Activated gamma-delta T cell treated with Interleukin-2 at 50 U/mL for 16 hours (primary cell): ENCODE measurements at regions not wholly inside any gene's neighbourhood (a gene's known extent, or its start where the extent isn't known, plus 50 kb on each side); places are given as distances from the start of the nearest gene placed in this dataset.

Source experiments
- DNase-seq: peaks from one replicate; pipeline ENCODE4 v3.0.0-alpha.2; 2020

GRCh38 chr2:160889439-160890170, 270.6 kb upstream of the TANK start:
- no peak for DNase-seq

- DNase-seq: no peak
Measured at GRCh38 chr2:160890667-160891352, 269.4 kb upstream of the TANK start.

GRCh38 chr2:160891353-160891740, 268.9 kb upstream of the TANK start:
- DNase-seq: no peak

- DNase-seq: no peak
Measured at GRCh38 chr2:160892204-160892603, 268.0 kb upstream of the TANK start.

- no peak for DNase-seq
Measured at GRCh38 chr2:160893581-160893980, 266.6 kb upstream of the TANK start.

GRCh38 chr2:160898581-160899307, 261.5 kb upstream of the TANK start:
- no peak for DNase-seq

- no peak for DNase-seq
Measured at GRCh38 chr2:160901613-160902012, 258.6 kb upstream of the TANK start.

GRCh38 chr2:160905862-160906261, 254.4 kb upstream of the TANK start:
- DNase-seq: no peak

- DNase-seq: no peak
Measured at GRCh38 chr2:160906878-160907277, 253.3 kb upstream of the TANK start.

GRCh38 chr2:160907738-160908137, 252.5 kb upstream of the TANK start:
- no peak for DNase-seq

- no peak for DNase-seq
Measured at GRCh38 chr2:160908157-160908556, 252.1 kb upstream of the TANK start.

- no peak for DNase-seq
Measured at GRCh38 chr2:160909781-160910242, 250.4 kb upstream of the TANK start.

- no peak for DNase-seq
Measured at GRCh38 chr2:160910681-160911080, 249.5 kb upstream of the TANK start.

- DNase-seq: no peak
Measured at GRCh38 chr2:160911258-160911657, 249.0 kb upstream of the TANK start.

- DNase-seq: no peak
Measured at GRCh38 chr2:160912276-160912675, 248.0 kb upstream of the TANK start.

- DNase-seq: no peak
Measured at GRCh38 chr2:160913323-160913722, 246.9 kb upstream of the TANK start.

GRCh38 chr2:160914217-160914616, 246.0 kb upstream of the TANK start:
- DNase-seq: no peak

GRCh38 chr2:160916300-160916699, 243.9 kb upstream of the TANK start:
- DNase-seq: no peak

GRCh38 chr2:160917850-160918249, 242.4 kb upstream of the TANK start:
- DNase-seq: no peak

GRCh38 chr2:160918258-160918657, 242.0 kb upstream of the TANK start:
- no peak for DNase-seq

GRCh38 chr2:160918906-160919503, 241.2 kb upstream of the TANK start:
- DNase-seq: peak; percentile 16

- DNase-seq: no peak
Measured at GRCh38 chr2:160920061-160920460, 240.2 kb upstream of the TANK start.

- no peak for DNase-seq
Measured at GRCh38 chr2:160920791-160921303, 239.4 kb upstream of the TANK start.
